ENCODE measurements at regions not wholly inside any gene's neighbourhood (a gene's known extent, or its start where the extent isn't known, plus 50 kb on each side); places are given as distances from the start of the nearest gene placed in this dataset.

- no peaks in the 10 kb centered on the region for H3K36me3 ChIP-seq (ENCODE audit: control insufficient read depth in 2 of 2, insufficient read depth in 2 of 2, low read length in 1 of 2)
- H3K9me3 ChIP-seq (ENCODE audit: control insufficient read depth in 2 of 2, insufficient read depth in 1 of 2, low read depth in 1 of 2, low read length in 1 of 2): no peaks in the 10 kb centered on the region
- H3K27me3 ChIP-seq (ENCODE audit: control insufficient read depth in 1 of 2, insufficient read depth in 2 of 2, low read length in 2 of 2): no peaks in the 10 kb centered on the region
These were observed 204.7 kb downstream of the SLIT2 start for GRCh38 chr4:20456407-20456806.

GRCh38 chr4:20462426-20463175 lies 210.9 kb downstream of the SLIT2 start:
- Histone ChIP-seq H3K4me1 (ENCODE audit: control insufficient read depth in 2 of 2, insufficient read depth in 2 of 2, low read length in 1 of 2) (no peaks in the 10 kb centered on the region), H3K36me3 (ENCODE audit: control insufficient read depth in 2 of 2, insufficient read depth in 2 of 2, low read length in 1 of 2) (no peaks in the 10 kb centered on the region), H3K4me3 (ENCODE audit: low read depth in 1 of 2, low read length in 2 of 2) (no peak overlapping the region), H3K27ac (ENCODE audit: low read depth in 2 of 2, low read length in 1 of 2) (no peak overlapping the region), H3K27me3 (ENCODE audit: control insufficient read depth in 1 of 2, insufficient read depth in 2 of 2, low read length in 2 of 2) (no peaks in the 10 kb centered on the region), H3K9me3 (ENCODE audit: control insufficient read depth in 2 of 2, insufficient read depth in 1 of 2, low read depth in 1 of 2, low read length in 1 of 2) (no peaks in the 10 kb centered on the region)
- 70 to 73% methylated on average over 4 of the region's 4 CpGs for WGBS, 2 donors

More at GRCh38 chr4:20456407-20456806, 204.7 kb downstream of the SLIT2 start:
- no peaks in the 10 kb centered on the region for H3K4me1 ChIP-seq (ENCODE audit: control insufficient read depth in 2 of 2, insufficient read depth in 2 of 2, low read length in 1 of 2)
- no peak overlapping the region for H3K27ac ChIP-seq (ENCODE audit: low read depth in 2 of 2, low read length in 1 of 2)
- no peak overlapping the region for H3K4me3 ChIP-seq (ENCODE audit: low read depth in 1 of 2, low read length in 2 of 2)

GRCh38 chr4:20463176-20463430 lies 211.4 kb downstream of the SLIT2 start:
- H3K27me3 ChIP-seq (ENCODE audit: control insufficient read depth in 1 of 2, insufficient read depth in 2 of 2, low read length in 2 of 2): no peaks in the 10 kb centered on the region
- H3K9me3 ChIP-seq (ENCODE audit: control insufficient read depth in 2 of 2, insufficient read depth in 1 of 2, low read depth in 1 of 2, low read length in 1 of 2): no peaks in the 10 kb centered on the region
- H3K27ac ChIP-seq (ENCODE audit: low read depth in 2 of 2, low read length in 1 of 2): no peak overlapping the region
- H3K4me3 ChIP-seq (ENCODE audit: low read depth in 1 of 2, low read length in 2 of 2): no peak overlapping the region
- 80% methylated on average over 2 of the region's 2 CpGs for WGBS, 2 donors
- H3K4me1 ChIP-seq (ENCODE audit: control insufficient read depth in 2 of 2, insufficient read depth in 2 of 2, low read length in 1 of 2): no peaks in the 10 kb centered on the region
- H3K36me3 ChIP-seq (ENCODE audit: control insufficient read depth in 2 of 2, insufficient read depth in 2 of 2, low read length in 1 of 2): no peaks in the 10 kb centered on the region

GRCh38 chr4:20464381-20464780 lies 212.7 kb downstream of the SLIT2 start:
- Histone ChIP-seq H3K9me3 (ENCODE audit: control insufficient read depth in 2 of 2, insufficient read depth in 1 of 2, low read depth in 1 of 2, low read length in 1 of 2) (no peaks in the 10 kb centered on the region), H3K4me3 (ENCODE audit: low read depth in 1 of 2, low read length in 2 of 2) (no peak overlapping the region), H3K4me1 (ENCODE audit: control insufficient read depth in 2 of 2, insufficient read depth in 2 of 2, low read length in 1 of 2) (no peaks in the 10 kb centered on the region), H3K27me3 (ENCODE audit: control insufficient read depth in 1 of 2, insufficient read depth in 2 of 2, low read length in 2 of 2) (no peaks in the 10 kb centered on the region), H3K36me3 (ENCODE audit: control insufficient read depth in 2 of 2, insufficient read depth in 2 of 2, low read length in 1 of 2) (no peaks in the 10 kb centered on the region), H3K27ac (ENCODE audit: low read depth in 2 of 2, low read length in 1 of 2) (no peak overlapping the region)
- 75 to 83% methylated on average over 5 of the region's 5 CpGs for WGBS, 2 donors

GRCh38 chr4:20474119-20474518 lies 222.4 kb downstream of the SLIT2 start:
- Histone ChIP-seq H3K36me3 (ENCODE audit: control insufficient read depth in 2 of 2, insufficient read depth in 2 of 2, low read length in 1 of 2) (no peaks in the 10 kb centered on the region), H3K4me3 (ENCODE audit: low read depth in 1 of 2, low read length in 2 of 2) (no peak overlapping the region), H3K27me3 (ENCODE audit: control insufficient read depth in 1 of 2, insufficient read depth in 2 of 2, low read length in 2 of 2) (no peaks in the 10 kb centered on the region), H3K4me1 (ENCODE audit: control insufficient read depth in 2 of 2, insufficient read depth in 2 of 2, low read length in 1 of 2) (no peaks in the 10 kb centered on the region), H3K9me3 (ENCODE audit: control insufficient read depth in 2 of 2, insufficient read depth in 1 of 2, low read depth in 1 of 2, low read length in 1 of 2) (no peaks in the 10 kb centered on the region), H3K27ac (ENCODE audit: low read depth in 2 of 2, low read length in 1 of 2) (no peak overlapping the region)

GRCh38 chr4:20478412-20478811 lies 221.8 kb upstream of the PACRGL start:
- H3K27ac ChIP-seq (ENCODE audit: low read depth in 2 of 2, low read length in 1 of 2): no peak overlapping the region
- whole genome bisulfite sequencing, 2 donors: 86 to 93% methylated on average over 1 of the region's 1 CpG
- no peaks in the 10 kb centered on the region for H3K9me3 ChIP-seq (ENCODE audit: control insufficient read depth in 2 of 2, insufficient read depth in 1 of 2, low read depth in 1 of 2, low read length in 1 of 2)
- no peaks in the 10 kb centered on the region for H3K27me3 ChIP-seq (ENCODE audit: control insufficient read depth in 1 of 2, insufficient read depth in 2 of 2, low read length in 2 of 2)
- H3K4me3 ChIP-seq (ENCODE audit: low read depth in 1 of 2, low read length in 2 of 2): no peak overlapping the region
- no peaks in the 10 kb centered on the region for H3K36me3 ChIP-seq (ENCODE audit: control insufficient read depth in 2 of 2, insufficient read depth in 2 of 2, low read length in 1 of 2)
- H3K4me1 ChIP-seq (ENCODE audit: control insufficient read depth in 2 of 2, insufficient read depth in 2 of 2, low read length in 1 of 2): no peaks in the 10 kb centered on the region

- H3K27ac ChIP-seq (ENCODE audit: low read depth in 2 of 2, low read length in 1 of 2): no peak overlapping the region
- 81 to 82% methylated on average over 7 of the region's 7 CpGs for WGBS, 2 donors
- H3K4me1 ChIP-seq (ENCODE audit: control insufficient read depth in 2 of 2, insufficient read depth in 2 of 2, low read length in 1 of 2): no peaks in the 10 kb centered on the region
- no peaks in the 10 kb centered on the region for H3K36me3 ChIP-seq (ENCODE audit: control insufficient read depth in 2 of 2, insufficient read depth in 2 of 2, low read length in 1 of 2)
- no peaks in the 10 kb centered on the region for H3K9me3 ChIP-seq (ENCODE audit: control insufficient read depth in 2 of 2, insufficient read depth in 1 of 2, low read depth in 1 of 2, low read length in 1 of 2)
- no peak overlapping the region for H3K4me3 ChIP-seq (ENCODE audit: low read depth in 1 of 2, low read length in 2 of 2)
- H3K27me3 ChIP-seq (ENCODE audit: control insufficient read depth in 1 of 2, insufficient read depth in 2 of 2, low read length in 2 of 2): no peaks in the 10 kb centered on the region
These were observed 219.9 kb upstream of the PACRGL start for GRCh38 chr4:20480165-20480947.

- Histone ChIP-seq H3K27me3 (ENCODE audit: control insufficient read depth in 1 of 2, insufficient read depth in 2 of 2, low read length in 2 of 2) (no peaks in the 10 kb centered on the region), H3K4me1 (ENCODE audit: control insufficient read depth in 2 of 2, insufficient read depth in 2 of 2, low read length in 1 of 2) (no peaks in the 10 kb centered on the region), H3K9me3 (ENCODE audit: control insufficient read depth in 2 of 2, insufficient read depth in 1 of 2, low read depth in 1 of 2, low read length in 1 of 2) (no peaks in the 10 kb centered on the region), H3K4me3 (ENCODE audit: low read depth in 1 of 2, low read length in 2 of 2) (no peak overlapping the region), H3K36me3 (ENCODE audit: control insufficient read depth in 2 of 2, insufficient read depth in 2 of 2, low read length in 1 of 2) (no peaks in the 10 kb centered on the region), H3K27ac (ENCODE audit: low read depth in 2 of 2, low read length in 1 of 2) (no peak overlapping the region)
- 58 to 69% methylated on average over 1 of the region's 1 CpG for WGBS, 2 donors
These were observed 216.8 kb upstream of the PACRGL start for GRCh38 chr4:20483416-20483815.

GRCh38 chr4:20486433-20486832 lies 213.8 kb upstream of the PACRGL start:
- Histone ChIP-seq H3K4me1 (ENCODE audit: control insufficient read depth in 2 of 2, insufficient read depth in 2 of 2, low read length in 1 of 2) (no peaks in the 10 kb centered on the region), H3K4me3 (ENCODE audit: low read depth in 1 of 2, low read length in 2 of 2) (no peak overlapping the region), H3K27me3 (ENCODE audit: control insufficient read depth in 1 of 2, insufficient read depth in 2 of 2, low read length in 2 of 2) (no peaks in the 10 kb centered on the region), H3K9me3 (ENCODE audit: control insufficient read depth in 2 of 2, insufficient read depth in 1 of 2, low read depth in 1 of 2, low read length in 1 of 2) (no peaks in the 10 kb centered on the region), H3K27ac (ENCODE audit: low read depth in 2 of 2, low read length in 1 of 2) (no peak overlapping the region), H3K36me3 (ENCODE audit: control insufficient read depth in 2 of 2, insufficient read depth in 2 of 2, low read length in 1 of 2) (no peaks in the 10 kb centered on the region)
- WGBS, 2 donors: 32 to 38% methylated on average over 1 of the region's 1 CpG

GRCh38 chr4:20487446-20487845 lies 212.8 kb upstream of the PACRGL start:
- 55 to 58% methylated on average over 4 of the region's 4 CpGs for WGBS, 2 donors
- Histone ChIP-seq H3K4me1 (ENCODE audit: control insufficient read depth in 2 of 2, insufficient read depth in 2 of 2, low read length in 1 of 2) (no peaks in the 10 kb centered on the region), H3K27ac (ENCODE audit: low read depth in 2 of 2, low read length in 1 of 2) (no peak overlapping the region), H3K36me3 (ENCODE audit: control insufficient read depth in 2 of 2, insufficient read depth in 2 of 2, low read length in 1 of 2) (no peaks in the 10 kb centered on the region), H3K4me3 (ENCODE audit: low read depth in 1 of 2, low read length in 2 of 2) (no peak overlapping the region), H3K9me3 (ENCODE audit: control insufficient read depth in 2 of 2, insufficient read depth in 1 of 2, low read depth in 1 of 2, low read length in 1 of 2) (no peaks in the 10 kb centered on the region), H3K27me3 (ENCODE audit: control insufficient read depth in 1 of 2, insufficient read depth in 2 of 2, low read length in 2 of 2) (no peaks in the 10 kb centered on the region)
